Colonic mucosa (tissue), 4 donors: ENCODE measurements at regions not wholly inside any gene's neighbourhood (a gene's known extent, or its start where the extent isn't known, plus 50 kb on each side); places are given as distances from the start of the nearest gene placed in this dataset.

Source experiments
- DNase-seq: peaks from one replicate; pipeline ENCODE4 v3.0.0-alpha.2; 2020
- H3K27ac ChIP-seq: fragments of 200-600 bp; one replicate; pipeline ENCODE4 v1.8.0; 2021
- H3K27me3 ChIP-seq: fragments of 200-600 bp; one replicate; pipeline ENCODE4 v1.8.0; 2021
- H3K36me3 ChIP-seq: fragments of 200-600 bp; one replicate; pipeline ENCODE4 v1.8.0; 2021
- H3K4me1 ChIP-seq: fragments of 200-600 bp; one replicate; pipeline ENCODE4 v1.8.0; 2021; ENCODE audit warnings: mild to moderate bottlenecking
- H3K4me3 ChIP-seq: fragments of 200-600 bp; one replicate; pipeline ENCODE4 v1.8.0; 2021
- H3K9ac ChIP-seq, 2 donors: one replicate each; pipeline ENCODE4 v1.7.0; 2013; ENCODE audit warnings: control low read depth in 2 of 2, low read depth in 2 of 2, low read length in 2 of 2
- H3K9me3 ChIP-seq: fragments of 200-600 bp; one replicate; pipeline ENCODE4 v1.8.0; 2021
- intact Hi-C: fragments of 100-400 bp; cut with DNase I; formaldehyde crosslinking; loops from one replicate; pipeline ENCODE4 v1.14.1; 2022
- TF ChIP-seq, protein P1 (sequence below): fragments of 200-600 bp; IDR thresholded peaks from one replicate; pipeline ENCODE4 v1.8.0; 2022; ENCODE audit warnings: antibody characterized with exemption, mild to moderate bottlenecking
- donor health status: healthy.
- donor health status: DM: no; HTN: no; CAD: no.
- donor health status: DM: no; HTN: no; CAD: no.

DNA sequence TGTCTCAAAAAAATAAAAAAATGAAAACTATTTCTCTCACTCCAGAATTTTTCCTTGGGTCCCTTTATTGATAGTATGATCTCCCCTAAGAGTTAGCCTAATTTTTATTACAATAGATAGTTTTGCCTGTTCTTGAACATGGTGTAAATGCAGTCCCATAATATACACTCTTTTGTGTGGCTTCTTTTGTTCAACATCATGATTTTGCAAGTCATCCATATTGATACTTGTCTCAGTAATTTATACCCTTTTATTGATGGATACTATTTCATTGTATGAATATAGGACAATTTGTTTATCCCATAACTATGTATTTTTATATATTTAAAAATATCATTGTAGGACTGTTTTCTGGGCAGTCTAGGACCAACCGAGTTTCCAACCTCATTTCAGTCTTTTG is 207.0 kb downstream of the UTP18 start:
- H3K4me1 ChIP-seq = no peaks in the 10 kb centered on the region
- H3K36me3 ChIP-seq = no peaks in the 10 kb centered on the region
- no peak for DNase-seq
- no peak overlapping the region for H3K4me3 ChIP-seq
- no peak overlapping the region for H3K27ac ChIP-seq
- no peaks in the 10 kb centered on the region for H3K9me3 ChIP-seq
- intact Hi-C loops = no loop called here
- TF ChIP-seq, protein P1, sequence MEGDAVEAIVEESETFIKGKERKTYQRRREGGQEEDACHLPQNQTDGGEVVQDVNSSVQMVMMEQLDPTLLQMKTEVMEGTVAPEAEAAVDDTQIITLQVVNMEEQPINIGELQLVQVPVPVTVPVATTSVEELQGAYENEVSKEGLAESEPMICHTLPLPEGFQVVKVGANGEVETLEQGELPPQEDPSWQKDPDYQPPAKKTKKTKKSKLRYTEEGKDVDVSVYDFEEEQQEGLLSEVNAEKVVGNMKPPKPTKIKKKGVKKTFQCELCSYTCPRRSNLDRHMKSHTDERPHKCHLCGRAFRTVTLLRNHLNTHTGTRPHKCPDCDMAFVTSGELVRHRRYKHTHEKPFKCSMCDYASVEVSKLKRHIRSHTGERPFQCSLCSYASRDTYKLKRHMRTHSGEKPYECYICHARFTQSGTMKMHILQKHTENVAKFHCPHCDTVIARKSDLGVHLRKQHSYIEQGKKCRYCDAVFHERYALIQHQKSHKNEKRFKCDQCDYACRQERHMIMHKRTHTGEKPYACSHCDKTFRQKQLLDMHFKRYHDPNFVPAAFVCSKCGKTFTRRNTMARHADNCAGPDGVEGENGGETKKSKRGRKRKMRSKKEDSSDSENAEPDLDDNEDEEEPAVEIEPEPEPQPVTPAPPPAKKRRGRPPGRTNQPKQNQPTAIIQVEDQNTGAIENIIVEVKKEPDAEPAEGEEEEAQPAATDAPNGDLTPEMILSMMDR = no peak
- no peaks in the 10 kb centered on the region for H3K27me3 ChIP-seq
- H3K9ac ChIP-seq = no peak overlapping the region

DNA sequence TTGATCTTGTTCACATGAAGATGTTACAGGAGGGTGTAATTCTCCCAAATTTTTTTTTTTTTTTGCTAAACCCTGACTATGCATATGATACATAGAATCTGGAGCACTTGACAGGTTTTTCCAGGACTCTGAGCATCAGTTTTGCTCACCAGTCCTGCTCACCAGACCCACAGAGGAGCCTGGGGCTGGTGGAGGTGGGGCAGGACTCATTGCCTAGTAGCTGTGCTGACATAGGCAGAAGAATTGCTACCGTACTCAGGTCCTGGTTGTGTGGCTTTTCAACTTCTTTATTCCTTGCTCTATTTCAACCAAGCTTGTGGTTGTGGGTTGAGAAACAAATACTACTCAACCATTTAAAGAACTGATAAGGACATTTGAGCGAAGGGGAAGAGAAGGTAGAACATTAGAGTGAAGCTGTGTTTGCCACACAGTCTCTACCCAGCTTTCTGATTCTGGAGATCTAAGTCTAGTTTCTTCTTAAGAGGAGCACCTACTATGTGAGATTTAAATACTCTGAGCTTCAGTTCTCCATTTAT is 212.4 kb downstream of the UTP18 start:
- no peak overlapping the region for H3K4me3 ChIP-seq
- no peaks in the 10 kb centered on the region for H3K36me3 ChIP-seq
- no peaks in the 10 kb centered on the region for H3K4me1 ChIP-seq
- DNase-seq = no peak
- intact Hi-C loops = no loop called here
- H3K27me3 ChIP-seq = no peaks in the 10 kb centered on the region
- no peaks in the 10 kb centered on the region for H3K9me3 ChIP-seq
- H3K9ac ChIP-seq = no peak overlapping the region
- no peak overlapping the region for H3K27ac ChIP-seq
- TF ChIP-seq, protein P1 = no peak

GRCh38 chr17:51474764-51475163 is 214.4 kb downstream of the UTP18 start:
- no peak overlapping the region for H3K4me3 ChIP-seq
- TF ChIP-seq, protein P1 = no peak
- DNase-seq = no peak
- no peaks in the 10 kb centered on the region for H3K27me3 ChIP-seq
- no peak overlapping the region for H3K27ac ChIP-seq
- no peaks in the 10 kb centered on the region for H3K36me3 ChIP-seq
- no peaks in the 10 kb centered on the region for H3K4me1 ChIP-seq
- no peak overlapping the region for H3K9ac ChIP-seq
- intact Hi-C loops = no loop called here
- no peaks in the 10 kb centered on the region for H3K9me3 ChIP-seq

DNA sequence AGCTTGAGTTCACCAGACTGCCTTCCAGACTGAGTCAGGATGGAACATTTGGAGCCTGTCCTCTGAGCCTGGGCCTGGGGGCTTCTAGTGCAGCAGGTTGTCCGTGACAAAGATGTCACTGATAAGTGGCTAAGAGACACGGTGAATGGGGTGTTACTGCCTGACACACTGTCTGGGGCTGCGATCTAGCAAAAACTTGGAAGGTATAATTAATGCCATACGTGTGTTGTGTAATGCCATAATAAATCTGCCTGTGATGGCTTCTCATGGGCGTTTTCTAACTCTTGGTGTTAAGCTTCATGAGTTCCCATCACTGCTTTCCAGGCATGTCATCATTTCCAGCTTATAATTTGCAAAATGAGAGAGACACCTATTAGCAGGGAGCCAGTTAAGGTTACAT is 215.4 kb downstream of the UTP18 start:
- Histone ChIP-seq H3K9ac (no peak overlapping the region), H3K4me1 (no peaks in the 10 kb centered on the region), H3K9me3 (no peaks in the 10 kb centered on the region), H3K36me3 (no peaks in the 10 kb centered on the region), H3K4me3 (no peak overlapping the region), H3K27me3 (no peaks in the 10 kb centered on the region), H3K27ac (no peak overlapping the region)
- no peak for DNase-seq
- TF ChIP-seq, protein P1 = no peak
- intact Hi-C loops = no loop called here

DNA sequence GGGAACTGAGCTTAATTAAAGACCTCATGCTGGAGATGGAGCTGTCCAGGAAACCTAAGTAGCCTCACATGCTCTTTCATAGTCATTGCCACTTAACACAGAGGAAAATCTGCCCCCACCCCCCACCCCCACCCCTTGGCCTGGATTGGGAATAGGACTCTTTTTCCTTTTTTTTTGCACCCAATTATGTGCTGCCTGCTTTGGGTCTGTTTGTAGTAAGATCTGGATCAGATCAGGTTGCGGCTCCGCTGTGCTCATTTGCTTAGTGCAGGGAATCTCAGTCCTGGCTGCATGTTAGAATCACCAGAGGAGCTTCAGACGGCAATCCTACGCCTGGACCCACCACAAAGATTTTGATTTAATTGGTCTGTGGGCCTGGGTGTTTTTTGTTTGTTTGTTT is 219.0 kb downstream of the UTP18 start:
- Histone ChIP-seq H3K36me3 (no peaks in the 10 kb centered on the region), H3K4me1 (no peaks in the 10 kb centered on the region), H3K27ac (no peak overlapping the region), H3K9me3 (no peaks in the 10 kb centered on the region), H3K27me3 (no peaks in the 10 kb centered on the region), H3K9ac (no peak overlapping the region), H3K4me3 (no peak overlapping the region)
- TF ChIP-seq, protein P1 = no peak
- DNase-seq = no peak
- intact Hi-C loops = no loop called here
